VCaP (cell line): ENCODE measurements at regions not wholly inside any gene's neighbourhood (a gene's known extent, or its start where the extent isn't known, plus 50 kb on each side); places are given as distances from the start of the nearest gene placed in this dataset.

Source experiments
- H3K27ac ChIP-seq: fragments of 450-650 bp; 2 replicates; pipeline ENCODE4 v1.5.1; 2017
- CTCF ChIP-seq: fragments of 450-650 bp; conservative IDR thresholded peaks from 2 replicates; pipeline ENCODE4 v1.5.1; 2017; ENCODE audit warnings: mild to moderate bottlenecking, moderate library complexity

- TF ChIP-seq CTCF, result no peak
- H3K27ac ChIP-seq, result no peak overlapping the region
Observed at GRCh38 chr20:19072988-19073387, 139.5 kb upstream of the SLC24A3 start.

GRCh38 chr20:19073584-19074218 lies 138.7 kb upstream of the SLC24A3 start:
- no peak overlapping the region for H3K27ac ChIP-seq
- TF ChIP-seq CTCF, result peak; percentile 49

GRCh38 chr20:19074356-19074755 lies 138.1 kb upstream of the SLC24A3 start:
- H3K27ac ChIP-seq, result no peak overlapping the region
- no peak for TF ChIP-seq CTCF

- no peak overlapping the region for H3K27ac ChIP-seq
Observed at GRCh38 chr20:19074828-19075516, 137.5 kb upstream of the SLC24A3 start.

GRCh38 chr20:19077370-19078220 lies 134.8 kb upstream of the SLC24A3 start:
- TF ChIP-seq CTCF, result no peak
- H3K27ac ChIP-seq, result no peak overlapping the region

More at GRCh38 chr20:19074828-19075516, 137.5 kb upstream of the SLC24A3 start:
- no peak for TF ChIP-seq CTCF

- TF ChIP-seq CTCF, result no peak
- H3K27ac ChIP-seq, result no peak overlapping the region
Observed at GRCh38 chr20:19078448-19079373, 133.7 kb upstream of the SLC24A3 start.
